ENCODE measurements at regions not wholly inside any gene's neighbourhood (a gene's known extent, or its start where the extent isn't known, plus 50 kb on each side); places are given as distances from the start of the nearest gene placed in this dataset.

DNA sequence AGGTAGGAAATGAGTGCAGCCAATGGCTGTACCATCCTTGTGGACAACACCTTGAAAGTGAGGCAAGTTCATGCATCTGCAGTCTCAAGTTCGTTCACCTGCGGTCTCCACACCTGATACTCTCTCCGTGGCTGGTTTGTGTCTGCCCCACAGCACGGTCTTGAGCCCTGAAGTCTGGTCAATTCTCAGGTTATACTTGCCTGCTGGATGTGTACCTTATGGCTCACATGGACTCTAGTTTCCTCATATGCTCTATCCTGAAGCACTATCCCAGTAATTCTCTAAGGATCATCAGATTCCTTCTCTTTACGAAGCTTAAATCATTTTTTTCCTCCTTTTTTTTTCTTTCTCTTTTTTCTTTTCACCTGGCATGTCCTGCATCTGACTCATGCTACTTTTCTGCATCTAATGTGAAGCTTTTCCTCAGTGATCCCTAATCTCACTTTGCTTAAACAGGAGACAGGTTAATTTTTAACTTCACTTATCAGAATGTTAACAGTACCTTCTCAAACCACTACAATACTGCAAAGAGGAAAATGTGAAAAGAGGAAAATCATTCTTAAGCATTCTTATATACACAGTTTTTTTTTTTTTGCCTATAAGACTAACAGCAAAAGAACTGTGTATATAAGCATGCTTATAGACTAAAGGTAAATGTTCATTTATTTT lies 511.2 kb downstream of the SOX11 start:
- no peaks in the 10 kb centered on the region for H3K4me1 ChIP-seq (ENCODE audit: control insufficient read depth, insufficient read depth, low read length)
- POLR2A ChIA-PET, result no interaction called here
- intact Hi-C loops (cut with micrococcal nuclease; ENCODE audit: unreplicated experiment), result no loop called here
- no peak overlapping the region for H3K4me3 ChIP-seq (ENCODE audit: low read depth in 2 of 2, low read length in 2 of 2)
- H3K9me3 ChIP-seq (ENCODE audit: control insufficient read depth, insufficient read depth, low read depth, low read length), result no peaks in the 10 kb centered on the region
- no TSS peak for BruUV-seq (replicated peaks)
- ATAC-seq (no peak), DNase-seq (ENCODE audit: low read depth, low spot score) (no peak)
- H3K27ac ChIP-seq (ENCODE audit: low read length), result no peak overlapping the region
- CTCF ChIA-PET, result no interaction called here
- no peaks in the 10 kb centered on the region for H3K36me3 ChIP-seq (ENCODE audit: control insufficient read depth, insufficient read depth, low read length)
- TF ChIP-seq, protein P1, sequence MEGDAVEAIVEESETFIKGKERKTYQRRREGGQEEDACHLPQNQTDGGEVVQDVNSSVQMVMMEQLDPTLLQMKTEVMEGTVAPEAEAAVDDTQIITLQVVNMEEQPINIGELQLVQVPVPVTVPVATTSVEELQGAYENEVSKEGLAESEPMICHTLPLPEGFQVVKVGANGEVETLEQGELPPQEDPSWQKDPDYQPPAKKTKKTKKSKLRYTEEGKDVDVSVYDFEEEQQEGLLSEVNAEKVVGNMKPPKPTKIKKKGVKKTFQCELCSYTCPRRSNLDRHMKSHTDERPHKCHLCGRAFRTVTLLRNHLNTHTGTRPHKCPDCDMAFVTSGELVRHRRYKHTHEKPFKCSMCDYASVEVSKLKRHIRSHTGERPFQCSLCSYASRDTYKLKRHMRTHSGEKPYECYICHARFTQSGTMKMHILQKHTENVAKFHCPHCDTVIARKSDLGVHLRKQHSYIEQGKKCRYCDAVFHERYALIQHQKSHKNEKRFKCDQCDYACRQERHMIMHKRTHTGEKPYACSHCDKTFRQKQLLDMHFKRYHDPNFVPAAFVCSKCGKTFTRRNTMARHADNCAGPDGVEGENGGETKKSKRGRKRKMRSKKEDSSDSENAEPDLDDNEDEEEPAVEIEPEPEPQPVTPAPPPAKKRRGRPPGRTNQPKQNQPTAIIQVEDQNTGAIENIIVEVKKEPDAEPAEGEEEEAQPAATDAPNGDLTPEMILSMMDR (IDR thresholded peaks at IDR 0.05), result no peak
- TF ChIP-seq TCF7L2 (IDR thresholded peaks at IDR 0.05; ENCODE audit: low read depth, low read length) (no peak), SIN3A (IDR thresholded peaks at IDR 0.05; ENCODE audit: borderline replicate concordance, insufficient read depth, low read depth, low read length) (no peak)
- TF ChIP-seq, protein P2, sequence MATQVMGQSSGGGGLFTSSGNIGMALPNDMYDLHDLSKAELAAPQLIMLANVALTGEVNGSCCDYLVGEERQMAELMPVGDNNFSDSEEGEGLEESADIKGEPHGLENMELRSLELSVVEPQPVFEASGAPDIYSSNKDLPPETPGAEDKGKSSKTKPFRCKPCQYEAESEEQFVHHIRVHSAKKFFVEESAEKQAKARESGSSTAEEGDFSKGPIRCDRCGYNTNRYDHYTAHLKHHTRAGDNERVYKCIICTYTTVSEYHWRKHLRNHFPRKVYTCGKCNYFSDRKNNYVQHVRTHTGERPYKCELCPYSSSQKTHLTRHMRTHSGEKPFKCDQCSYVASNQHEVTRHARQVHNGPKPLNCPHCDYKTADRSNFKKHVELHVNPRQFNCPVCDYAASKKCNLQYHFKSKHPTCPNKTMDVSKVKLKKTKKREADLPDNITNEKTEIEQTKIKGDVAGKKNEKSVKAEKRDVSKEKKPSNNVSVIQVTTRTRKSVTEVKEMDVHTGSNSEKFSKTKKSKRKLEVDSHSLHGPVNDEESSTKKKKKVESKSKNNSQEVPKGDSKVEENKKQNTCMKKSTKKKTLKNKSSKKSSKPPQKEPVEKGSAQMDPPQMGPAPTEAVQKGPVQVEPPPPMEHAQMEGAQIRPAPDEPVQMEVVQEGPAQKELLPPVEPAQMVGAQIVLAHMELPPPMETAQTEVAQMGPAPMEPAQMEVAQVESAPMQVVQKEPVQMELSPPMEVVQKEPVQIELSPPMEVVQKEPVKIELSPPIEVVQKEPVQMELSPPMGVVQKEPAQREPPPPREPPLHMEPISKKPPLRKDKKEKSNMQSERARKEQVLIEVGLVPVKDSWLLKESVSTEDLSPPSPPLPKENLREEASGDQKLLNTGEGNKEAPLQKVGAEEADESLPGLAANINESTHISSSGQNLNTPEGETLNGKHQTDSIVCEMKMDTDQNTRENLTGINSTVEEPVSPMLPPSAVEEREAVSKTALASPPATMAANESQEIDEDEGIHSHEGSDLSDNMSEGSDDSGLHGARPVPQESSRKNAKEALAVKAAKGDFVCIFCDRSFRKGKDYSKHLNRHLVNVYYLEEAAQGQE (IDR thresholded peaks at IDR 0.05; ENCODE audit: insufficient read depth in 1 of 2, low read depth in 2 of 2, low read length in 1 of 2), result no peak
- in situ Hi-C loops (cut with HindIII; ENCODE audit: low pct_unique_long_range_greater_than_20kb, low sequenced_read_pairs), result no loop called here
- H3K27me3 ChIP-seq (ENCODE audit: control insufficient read depth, insufficient read depth, low read length), result no peaks in the 10 kb centered on the region

DNA sequence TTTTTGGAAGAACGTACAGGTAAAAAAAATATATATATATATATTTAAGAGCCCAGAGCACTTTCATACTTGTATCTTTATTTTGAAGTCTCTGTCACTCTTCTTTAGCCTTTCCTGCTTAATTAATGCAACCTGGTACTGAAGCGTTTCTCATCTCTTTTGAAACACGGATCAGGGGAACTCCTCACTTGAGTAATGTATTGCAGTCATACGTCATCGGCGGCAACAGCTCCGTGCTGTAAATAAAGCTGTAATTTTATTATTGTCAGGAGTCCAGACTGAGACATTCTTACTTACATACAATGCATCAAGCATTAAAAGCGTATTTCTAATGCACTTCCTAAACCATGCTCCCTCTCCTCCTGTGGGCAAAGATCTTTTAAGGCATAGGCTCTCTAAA lies 514.7 kb downstream of the SOX11 start:
- H3K9me3 ChIP-seq (ENCODE audit: control insufficient read depth, insufficient read depth, low read depth, low read length), result no peaks in the 10 kb centered on the region
- H3K27ac ChIP-seq (ENCODE audit: low read length), result no peak overlapping the region
- ChIA-PET CTCF (no interaction called here), POLR2A (no interaction called here)
- H3K4me1 ChIP-seq (ENCODE audit: control insufficient read depth, insufficient read depth, low read length), result no peaks in the 10 kb centered on the region
- TF ChIP-seq POLR2AphosphoS5 (IDR thresholded peaks at IDR 0.05; ENCODE audit: low read depth, low read length), result no peak
- TF ChIP-seq, protein P2 (IDR thresholded peaks at IDR 0.05; ENCODE audit: insufficient read depth in 1 of 2, low read depth in 2 of 2, low read length in 1 of 2), result no peak
- no peak for TF ChIP-seq SIN3A (IDR thresholded peaks at IDR 0.05; ENCODE audit: borderline replicate concordance, insufficient read depth, low read depth, low read length)
- TF ChIP-seq, protein P1 (IDR thresholded peaks at IDR 0.05), result no peak
- TF ChIP-seq TCF7L2 (IDR thresholded peaks at IDR 0.05; ENCODE audit: low read depth, low read length), result no peak
- H3K36me3 ChIP-seq (ENCODE audit: control insufficient read depth, insufficient read depth, low read length), result no peaks in the 10 kb centered on the region
- no peak for DNase-seq (ENCODE audit: low read depth, low spot score)
- in situ Hi-C loops (cut with HindIII; ENCODE audit: low pct_unique_long_range_greater_than_20kb, low sequenced_read_pairs) (no loop called here), intact Hi-C loops (cut with micrococcal nuclease; ENCODE audit: unreplicated experiment) (no loop called here)
- no peak overlapping the region for H3K4me3 ChIP-seq (ENCODE audit: low read depth in 2 of 2, low read length in 2 of 2)
- no peaks in the 10 kb centered on the region for H3K27me3 ChIP-seq (ENCODE audit: control insufficient read depth, insufficient read depth, low read length)
- no peak for ATAC-seq
- no TSS peak for BruUV-seq (replicated peaks)
